ENCODE measurements at regions not wholly inside any gene's neighbourhood (a gene's known extent, or its start where the extent isn't known, plus 50 kb on each side); places are given as distances from the start of the nearest gene placed in this dataset.

DNA sequence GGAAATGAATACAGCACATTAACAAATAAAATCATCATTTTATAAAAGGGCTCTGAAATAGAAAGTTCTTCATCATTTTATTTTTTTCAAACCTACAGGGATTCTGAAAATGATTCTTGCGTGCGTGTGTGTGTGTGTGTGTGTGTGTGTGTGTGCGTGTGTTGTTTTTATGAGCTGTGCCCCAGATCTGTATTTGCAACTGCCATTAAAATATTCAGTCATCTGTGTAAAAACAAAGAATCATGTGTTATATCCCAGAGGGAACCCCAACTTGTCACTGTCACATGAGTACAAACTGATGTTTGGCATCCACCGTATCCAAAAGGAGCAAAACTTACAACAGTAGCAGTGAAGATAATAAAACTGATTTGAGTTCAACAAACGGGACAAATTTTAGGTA is 635.4 kb upstream of the PFKP start:
- no peak for TF ChIP-seq YY1 (IDR thresholded peaks at IDR 0.05; ENCODE audit: insufficient read depth, insufficient read length)
- no peak for TF ChIP-seq ZNF274 (IDR thresholded peaks at IDR 0.05; ENCODE audit: low read depth, low read length)
- no peak for TF ChIP-seq SUZ12 (IDR thresholded peaks at IDR 0.05; ENCODE audit: extremely low read depth, insufficient read depth, insufficient read length)

Measured in NT2/D1 (cell line).